Coronary artery (tissue), 2 donors: ENCODE measurements at regions not wholly inside any gene's neighbourhood (a gene's known extent, or its start where the extent isn't known, plus 50 kb on each side); places are given as distances from the start of the nearest gene placed in this dataset.

ENCODE experiments used
- DNase-seq: peaks from one replicate; pipeline ENCODE4 v3.0.0-alpha.2; 2017; ENCODE audit warnings: low spot score
- H3K27ac ChIP-seq, 2 donors: fragments of 200-600 bp; sonication (generic); one replicate each; pipeline ENCODE4 v1.5.1; 2016 to 2019
- H3K4me3 ChIP-seq: fragments of 200-600 bp; sonication (generic); 2 replicates; pipeline ENCODE4 v1.5.1; 2016; ENCODE audit warnings: mild to moderate bottlenecking, moderate library complexity
- CTCF ChIP-seq: fragments of 200-600 bp; sonication (generic); IDR thresholded peaks from one replicate; pipeline ENCODE4 v1.5.1; 2019; ENCODE audit warnings: antibody characterized with exemption

GRCh38 chr17:33832262-33832661 lies 422.8 kb upstream of the CCL2 start:
- DNase-seq = no peak
- H3K4me3 ChIP-seq = no peak overlapping the region
- no peak overlapping the region for H3K27ac ChIP-seq
- no peak for TF ChIP-seq CTCF

- DNase-seq = no peak
Observed at GRCh38 chr17:33837281-33837680, 417.8 kb upstream of the CCL2 start.

GRCh38 chr17:33838281-33838680 lies 416.8 kb upstream of the CCL2 start:
- Histone ChIP-seq H3K27ac (no peak overlapping the region), H3K4me3 (no peak overlapping the region)
- no peak for DNase-seq
- no peak for TF ChIP-seq CTCF

More at GRCh38 chr17:33837281-33837680, 417.8 kb upstream of the CCL2 start:
- no peak for TF ChIP-seq CTCF
- Histone ChIP-seq H3K4me3 (no peak overlapping the region), H3K27ac (no peak overlapping the region)

GRCh38 chr17:33847900-33848299 lies 407.2 kb upstream of the CCL2 start:
- H3K27ac ChIP-seq = no peak overlapping the region
- TF ChIP-seq CTCF = no peak
- DNase-seq = peak; percentile 14
- H3K4me3 ChIP-seq = no peak overlapping the region

GRCh38 chr17:33848433-33848832 lies 406.7 kb upstream of the CCL2 start:
- no peak overlapping the region for H3K27ac ChIP-seq
- no peak for DNase-seq
- TF ChIP-seq CTCF = no peak
- H3K4me3 ChIP-seq = no peak overlapping the region

- H3K27ac ChIP-seq = no peak overlapping the region
- H3K4me3 ChIP-seq = no peak overlapping the region
- TF ChIP-seq CTCF = no peak
- DNase-seq = no peak
Observed at GRCh38 chr17:33854596-33854995, 400.5 kb upstream of the CCL2 start.

- no peak overlapping the region for H3K27ac ChIP-seq
- DNase-seq = no peak
- no peak for TF ChIP-seq CTCF
- no peak overlapping the region for H3K4me3 ChIP-seq
Observed at GRCh38 chr17:33858121-33858520, 397.0 kb upstream of the CCL2 start.
